ENCODE measurements at regions not wholly inside any gene's neighbourhood (a gene's known extent, or its start where the extent isn't known, plus 50 kb on each side); places are given as distances from the start of the nearest gene placed in this dataset.
A peak's percentile ranks its signal among the peaks of the same experiment; 100 is the strongest.
"Not testable (repeated sequence)": the region's sequence is repeated elsewhere in the genome, so short reads cannot be mapped to it uniquely, and the experiment has no call there.

DNA sequence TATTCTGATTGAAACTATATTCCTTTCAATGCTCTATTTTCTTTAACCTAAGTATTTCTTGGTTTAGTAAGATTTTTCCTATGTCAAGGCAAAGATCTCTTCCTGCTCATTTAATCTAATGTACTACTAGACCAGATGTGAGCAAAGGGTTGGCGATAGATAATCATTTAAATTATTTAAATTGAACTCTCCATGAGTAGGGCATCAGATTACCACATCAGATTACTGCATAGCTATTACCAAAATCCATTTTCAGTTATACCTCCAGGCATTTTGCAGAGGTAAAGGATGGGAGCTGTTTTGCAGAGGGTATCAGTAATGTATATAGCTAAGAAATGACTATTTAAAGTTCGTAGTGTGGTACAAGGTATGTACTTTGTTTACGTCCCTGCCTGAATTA is 607.9 kb downstream of the PTPRC start:
- H2BK12ac ChIP-seq (ENCODE audit: low read length), result no peak overlapping the region
- no peak overlapping the region for H2BK120ac ChIP-seq (ENCODE audit: insufficient read depth, low read length, poor library complexity)
- H3K4ac ChIP-seq (ENCODE audit: low read depth, low read length), result no peak overlapping the region
- no peak overlapping the region for H3K27ac ChIP-seq (ENCODE audit: low read depth, low read length)
- no peak overlapping the region for H3K18ac ChIP-seq (ENCODE audit: low read length)
- H3K4me2 ChIP-seq (ENCODE audit: low read length), result no peak overlapping the region
- no peaks in the 10 kb centered on the region for H3K27me3 ChIP-seq (ENCODE audit: insufficient read depth, low read length)
- H3K23ac ChIP-seq (ENCODE audit: low read length), result no peak overlapping the region
- no peak overlapping the region for H3K9ac ChIP-seq (ENCODE audit: low read length)
- H4K12ac ChIP-seq (ENCODE audit: low read depth, low read length), result no peak overlapping the region
- no CpG with 5 or more reads among the region's 3 CpGs for WGBS (ENCODE audit: extremely low coverage, insufficient coverage, insufficient read length)
- no peaks in the 10 kb centered on the region for H3K4me1 ChIP-seq (ENCODE audit: control insufficient read depth in 1 of 2, insufficient read depth in 2 of 2, low read length in 2 of 2)
- no peak overlapping the region for H2AFZ ChIP-seq (ENCODE audit: insufficient read depth, low read length, poor library complexity)
- no peak overlapping the region for H3K14ac ChIP-seq (ENCODE audit: low read length)
- H3K4me3 ChIP-seq (ENCODE audit: low read depth, low read length), result no peak overlapping the region
- no peak overlapping the region for H4K91ac ChIP-seq (ENCODE audit: low read depth, low read length)
- H4K8ac ChIP-seq (ENCODE audit: low read depth, low read length), result no peak overlapping the region
- no peak overlapping the region for H2BK5ac ChIP-seq (ENCODE audit: low read depth, low read length, poor library complexity)
- H2AK5ac ChIP-seq (ENCODE audit: low read length), result no peak overlapping the region
- no peaks in the 10 kb centered on the region for H3K9me3 ChIP-seq (ENCODE audit: insufficient read depth, low read depth, low read length)
- H3K36me3 ChIP-seq (ENCODE audit: control insufficient read depth in 1 of 2, insufficient read depth in 2 of 2, low read length in 2 of 2), result no peaks in the 10 kb centered on the region
- no peaks in the 10 kb centered on the region for H3K79me1 ChIP-seq (ENCODE audit: low read length)
- DNase-seq, result no peak
- H3K79me2 ChIP-seq (ENCODE audit: control insufficient read depth, insufficient read depth, low read length, poor library complexity), result no peaks in the 10 kb centered on the region

DNA sequence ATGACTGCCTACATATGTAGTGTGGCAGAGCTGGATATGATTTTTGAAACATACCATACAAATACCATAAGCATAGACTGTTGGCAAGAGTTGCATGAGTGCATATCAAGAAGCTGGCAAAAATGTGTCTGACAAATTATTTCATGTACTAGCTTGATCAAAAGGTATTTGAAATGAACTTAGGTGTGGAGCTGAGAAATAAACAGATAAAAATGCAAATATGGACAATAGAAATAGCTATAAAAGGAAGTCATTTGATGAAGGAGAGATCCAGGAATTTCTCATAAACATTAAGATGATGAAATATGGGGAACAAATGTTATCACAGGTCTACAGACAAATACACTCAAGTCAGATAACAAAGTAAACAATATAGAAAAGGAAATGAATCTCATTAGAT is 609.1 kb downstream of the PTPRC start:
- no peaks in the 10 kb centered on the region for H3K9me3 ChIP-seq (ENCODE audit: insufficient read depth, low read depth, low read length)
- no peak overlapping the region for H2BK5ac ChIP-seq (ENCODE audit: low read depth, low read length, poor library complexity)
- no peak overlapping the region for H2BK120ac ChIP-seq (ENCODE audit: insufficient read depth, low read length, poor library complexity)
- DNase-seq, result no peak
- no peak overlapping the region for H2AK5ac ChIP-seq (ENCODE audit: low read length)
- H3K4me1 ChIP-seq (ENCODE audit: control insufficient read depth in 1 of 2, insufficient read depth in 2 of 2, low read length in 2 of 2), result no peaks in the 10 kb centered on the region
- H3K4ac ChIP-seq (ENCODE audit: low read depth, low read length), result no peak overlapping the region
- H3K79me2 ChIP-seq (ENCODE audit: control insufficient read depth, insufficient read depth, low read length, poor library complexity), result no peaks in the 10 kb centered on the region
- no peak overlapping the region for H2AFZ ChIP-seq (ENCODE audit: insufficient read depth, low read length, poor library complexity)
- H3K4me3 ChIP-seq (ENCODE audit: low read depth, low read length), result no peak overlapping the region
- no peak overlapping the region for H3K4me2 ChIP-seq (ENCODE audit: low read length)
- no peak overlapping the region for H3K9ac ChIP-seq (ENCODE audit: low read length)
- H3K36me3 ChIP-seq (ENCODE audit: control insufficient read depth in 1 of 2, insufficient read depth in 2 of 2, low read length in 2 of 2), result no peaks in the 10 kb centered on the region
- H3K27ac ChIP-seq (ENCODE audit: low read depth, low read length), result no peak overlapping the region
- no peak overlapping the region for H4K12ac ChIP-seq (ENCODE audit: low read depth, low read length)
- no peak overlapping the region for H3K18ac ChIP-seq (ENCODE audit: low read length)
- no peaks in the 10 kb centered on the region for H3K79me1 ChIP-seq (ENCODE audit: low read length)
- H2BK12ac ChIP-seq (ENCODE audit: low read length), result no peak overlapping the region
- H3K23ac ChIP-seq (ENCODE audit: low read length), result no peak overlapping the region
- no peak overlapping the region for H4K91ac ChIP-seq (ENCODE audit: low read depth, low read length)
- H3K27me3 ChIP-seq (ENCODE audit: insufficient read depth, low read length), result no peaks in the 10 kb centered on the region
- H4K8ac ChIP-seq (ENCODE audit: low read depth, low read length), result no peak overlapping the region
- no peak overlapping the region for H3K14ac ChIP-seq (ENCODE audit: low read length)

DNA sequence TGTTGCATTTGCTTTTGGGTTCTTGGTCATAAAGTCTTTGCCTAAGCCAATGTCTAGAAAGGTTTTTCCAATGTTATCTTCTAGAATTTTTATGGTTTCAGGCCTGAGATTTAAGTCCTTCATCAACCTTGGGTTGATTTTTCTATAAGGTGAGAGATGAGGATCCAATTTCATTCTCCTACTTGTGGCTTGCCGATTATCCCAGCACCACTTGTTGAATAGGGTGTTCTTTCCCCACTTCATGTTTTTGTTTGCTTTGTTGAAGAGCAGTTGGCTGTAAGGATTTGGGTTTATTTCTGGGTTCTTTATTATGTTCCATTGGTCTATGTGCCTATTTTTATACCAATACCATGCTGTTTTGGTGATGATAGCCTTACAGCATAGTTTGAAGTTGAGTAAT is 615.2 kb downstream of the PTPRC start:
- H3K79me2 ChIP-seq (ENCODE audit: control insufficient read depth, insufficient read depth, low read length, poor library complexity); H3K27ac ChIP-seq (ENCODE audit: low read depth, low read length); H3K9ac ChIP-seq (ENCODE audit: low read length); H2AK5ac ChIP-seq (ENCODE audit: low read length); DNase-seq; H3K18ac ChIP-seq (ENCODE audit: low read length); H2BK120ac ChIP-seq (ENCODE audit: insufficient read depth, low read length, poor library complexity); H3K9me3 ChIP-seq (ENCODE audit: insufficient read depth, low read depth, low read length); H4K12ac ChIP-seq (ENCODE audit: low read depth, low read length); H3K27me3 ChIP-seq (ENCODE audit: insufficient read depth, low read length); H3K4me2 ChIP-seq (ENCODE audit: low read length); H2AFZ ChIP-seq (ENCODE audit: insufficient read depth, low read length, poor library complexity); H3K4ac ChIP-seq (ENCODE audit: low read depth, low read length); H3K4me1 ChIP-seq (ENCODE audit: control insufficient read depth in 1 of 2, insufficient read depth in 2 of 2, low read length in 2 of 2); H3K79me1 ChIP-seq (ENCODE audit: low read length); H4K91ac ChIP-seq (ENCODE audit: low read depth, low read length); H4K8ac ChIP-seq (ENCODE audit: low read depth, low read length); H3K23ac ChIP-seq (ENCODE audit: low read length); H3K36me3 ChIP-seq (ENCODE audit: control insufficient read depth in 1 of 2, insufficient read depth in 2 of 2, low read length in 2 of 2); H3K4me3 ChIP-seq (ENCODE audit: low read depth, low read length); H2BK5ac ChIP-seq (ENCODE audit: low read depth, low read length, poor library complexity); H2BK12ac ChIP-seq (ENCODE audit: low read length); H3K14ac ChIP-seq (ENCODE audit: low read length): not testable (repeated sequence)
- WGBS (ENCODE audit: extremely low coverage, insufficient coverage, insufficient read length), result no CpG with 5 or more reads among the region's 1 CpG

DNA sequence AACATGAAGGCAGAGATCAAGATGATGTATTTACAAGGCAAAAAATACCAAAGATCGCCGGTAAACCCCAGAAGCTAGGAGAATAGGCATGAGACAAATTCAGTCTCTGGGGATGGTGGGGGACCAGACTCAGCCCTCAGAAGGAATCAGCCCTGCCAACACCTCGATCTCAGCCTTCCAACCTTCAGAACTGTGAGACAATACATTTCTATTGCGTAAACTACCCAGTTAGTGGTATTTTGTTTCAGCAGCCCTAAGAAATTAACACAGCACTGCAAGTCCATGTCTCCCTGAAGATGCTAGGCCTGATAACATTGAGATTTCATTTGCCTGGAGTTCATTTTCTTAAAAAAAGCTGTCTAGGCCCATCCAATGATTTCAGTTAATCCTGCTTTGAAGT is 622.5 kb downstream of the PTPRC start:
- Histone ChIP-seq H3K4me3 (ENCODE audit: low read depth, low read length) (no peak overlapping the region), H3K4me2 (ENCODE audit: low read length) (no peak overlapping the region), H3K9me3 (ENCODE audit: insufficient read depth, low read depth, low read length) (no peaks in the 10 kb centered on the region), H3K79me1 (ENCODE audit: low read length) (no peaks in the 10 kb centered on the region), H3K23ac (ENCODE audit: low read length) (no peak overlapping the region), H4K91ac (ENCODE audit: low read depth, low read length) (no peak overlapping the region), H3K14ac (ENCODE audit: low read length) (no peak overlapping the region), H3K79me2 (ENCODE audit: control insufficient read depth, insufficient read depth, low read length, poor library complexity) (no peaks in the 10 kb centered on the region), H3K4ac (ENCODE audit: low read depth, low read length) (no peak overlapping the region), H2BK120ac (ENCODE audit: insufficient read depth, low read length, poor library complexity) (no peak overlapping the region), H2BK12ac (ENCODE audit: low read length) (no peak overlapping the region), H4K12ac (ENCODE audit: low read depth, low read length) (no peak overlapping the region), H2AK5ac (ENCODE audit: low read length) (no peak overlapping the region), H3K18ac (ENCODE audit: low read length) (no peak overlapping the region), H3K9ac (ENCODE audit: low read length) (no peak overlapping the region), H3K27ac (ENCODE audit: low read depth, low read length) (no peak overlapping the region), H2AFZ (ENCODE audit: insufficient read depth, low read length, poor library complexity) (no peak overlapping the region), H2BK5ac (ENCODE audit: low read depth, low read length, poor library complexity) (no peak overlapping the region), H4K8ac (ENCODE audit: low read depth, low read length) (no peak overlapping the region), H3K4me1 (ENCODE audit: control insufficient read depth in 1 of 2, insufficient read depth in 2 of 2, low read length in 2 of 2) (no peaks in the 10 kb centered on the region), H3K36me3 (ENCODE audit: control insufficient read depth in 1 of 2, insufficient read depth in 2 of 2, low read length in 2 of 2) (no peaks in the 10 kb centered on the region), H3K27me3 (ENCODE audit: insufficient read depth, low read length) (no peaks in the 10 kb centered on the region)
- DNase-seq, result no peak
- WGBS (ENCODE audit: extremely low coverage, insufficient coverage, insufficient read length), result no CpG with 5 or more reads among the region's 4 CpGs

DNA sequence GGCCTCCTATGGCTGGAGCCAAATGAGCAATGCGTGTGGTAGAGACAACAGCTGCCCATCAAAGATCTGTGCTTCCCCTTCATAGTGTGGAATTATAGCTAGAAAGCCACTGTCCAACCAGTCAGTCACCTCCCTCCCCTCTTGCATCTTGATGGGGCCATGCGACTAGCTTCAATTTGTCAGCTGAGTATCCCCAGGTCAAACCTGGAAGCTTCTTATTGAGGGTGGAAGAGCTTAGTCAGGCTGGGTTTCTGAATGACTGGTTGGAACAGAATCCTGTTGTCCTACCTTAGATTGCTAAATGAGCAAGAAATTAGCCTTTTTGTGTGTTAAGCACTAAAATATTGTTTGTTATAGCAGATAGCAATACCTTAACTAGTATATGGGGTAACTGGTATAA is 625.4 kb downstream of the PTPRC start:
- H3K18ac ChIP-seq (ENCODE audit: low read length), result no peak overlapping the region
- H3K9ac ChIP-seq (ENCODE audit: low read length), result no peak overlapping the region
- H2BK5ac ChIP-seq (ENCODE audit: low read depth, low read length, poor library complexity), result no peak overlapping the region
- DNase-seq, result peak in 1 of 2 donors; percentile 18
- H3K27me3 ChIP-seq (ENCODE audit: insufficient read depth, low read length), result no peaks in the 10 kb centered on the region
- no peak overlapping the region for H3K14ac ChIP-seq (ENCODE audit: low read length)
- H2AFZ ChIP-seq (ENCODE audit: insufficient read depth, low read length, poor library complexity), result no peak overlapping the region
- H3K79me1 ChIP-seq (ENCODE audit: low read length), result no peaks in the 10 kb centered on the region
- no peak overlapping the region for H2BK12ac ChIP-seq (ENCODE audit: low read length)
- no peak overlapping the region for H2AK5ac ChIP-seq (ENCODE audit: low read length)
- no peak overlapping the region for H3K23ac ChIP-seq (ENCODE audit: low read length)
- H2BK120ac ChIP-seq (ENCODE audit: insufficient read depth, low read length, poor library complexity), result no peak overlapping the region
- no peak overlapping the region for H3K4me2 ChIP-seq (ENCODE audit: low read length)
- no peak overlapping the region for H4K91ac ChIP-seq (ENCODE audit: low read depth, low read length)
- no peak overlapping the region for H4K12ac ChIP-seq (ENCODE audit: low read depth, low read length)
- no peak overlapping the region for H3K4ac ChIP-seq (ENCODE audit: low read depth, low read length)
- no peak overlapping the region for H3K4me3 ChIP-seq (ENCODE audit: low read depth, low read length)
- no peaks in the 10 kb centered on the region for H3K79me2 ChIP-seq (ENCODE audit: control insufficient read depth, insufficient read depth, low read length, poor library complexity)
- no peaks in the 10 kb centered on the region for H3K36me3 ChIP-seq (ENCODE audit: control insufficient read depth in 1 of 2, insufficient read depth in 2 of 2, low read length in 2 of 2)
- no peak overlapping the region for H4K8ac ChIP-seq (ENCODE audit: low read depth, low read length)
- no peaks in the 10 kb centered on the region for H3K9me3 ChIP-seq (ENCODE audit: insufficient read depth, low read depth, low read length)
- no peak overlapping the region for H3K27ac ChIP-seq (ENCODE audit: low read depth, low read length)
- no CpG with 5 or more reads among the region's 2 CpGs for WGBS (ENCODE audit: extremely low coverage, insufficient coverage, insufficient read length)
- H3K4me1 ChIP-seq (ENCODE audit: control insufficient read depth in 1 of 2, insufficient read depth in 2 of 2, low read length in 2 of 2), result no peaks in the 10 kb centered on the region

All from trophoblast cell (in vitro differentiated cells and primary cell).